Posterior vena cava (tissue), 2 donors: ENCODE measurements at regions not wholly inside any gene's neighbourhood (a gene's known extent, or its start where the extent isn't known, plus 50 kb on each side); places are given as distances from the start of the nearest gene placed in this dataset.
"Not testable (repeated sequence)": the region's sequence is repeated elsewhere in the genome, so short reads cannot be mapped to it uniquely, and the experiment has no call there.

Experiments
- DNase-seq: peaks from one replicate; pipeline ENCODE4 v3.0.0-alpha.2; 2020; ENCODE audit warnings: low spot score
- intact Hi-C, 2 donors: fragments of 100-400 bp; cut with DNase I; formaldehyde crosslinking; loops; one replicate each; pipeline versions ENCODE4 v1.14.1 to v1.14.2; 2022 to 2023
- donor health status: DM: yes; HTN: yes; CAD: no.
- donor health status: DM: yes; HTN: yes; CAD: no.

DNA sequence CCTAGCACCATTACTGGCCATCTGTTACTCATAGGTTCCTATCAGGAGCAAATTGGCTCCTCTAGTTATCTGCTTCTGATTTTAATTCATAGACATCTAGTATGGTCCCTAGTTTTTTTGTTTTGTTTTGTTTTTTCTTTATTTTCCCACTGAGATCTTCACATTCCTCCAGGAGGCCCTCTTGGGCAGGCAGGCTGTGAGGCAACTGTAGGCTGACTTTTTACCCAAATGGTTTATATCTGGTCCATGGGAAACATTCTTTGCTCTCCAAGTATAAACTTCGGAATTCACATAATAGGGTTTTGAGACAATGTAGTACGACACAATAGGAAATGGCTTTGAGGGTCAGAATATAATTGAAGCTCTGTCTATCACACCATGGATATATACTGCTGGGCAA is 250.9 kb upstream of the DAB2 start:
- intact Hi-C loops = no loop called here
- DNase-seq = no peak

GRCh38 chr5:39674209-39675082 is 249.7 kb upstream of the DAB2 start:
- intact Hi-C loops = no loop called here
- DNase-seq = no peak

DNA sequence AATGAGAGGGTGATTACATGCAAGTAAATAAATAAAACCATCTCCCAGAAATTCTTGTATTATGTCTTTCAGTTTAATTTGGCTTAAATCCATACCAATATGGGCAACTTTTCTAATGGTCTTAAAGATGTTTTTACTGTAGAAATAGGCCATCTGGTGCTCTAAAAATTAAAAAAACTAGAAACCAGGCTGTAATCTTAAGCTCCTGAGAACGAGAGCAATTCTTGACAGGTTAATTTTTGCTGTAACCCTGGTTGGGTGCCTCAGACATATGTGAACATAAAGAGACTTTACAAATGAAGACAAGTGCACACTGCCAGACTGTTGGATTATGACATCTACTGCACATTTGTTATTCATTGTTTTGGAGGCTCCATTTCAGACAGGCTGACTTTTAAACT is 246.8 kb upstream of the DAB2 start:
- intact Hi-C loops = no loop called here
- no peak for DNase-seq

GRCh38 chr5:39670955-39671354 is 246.2 kb upstream of the DAB2 start:
- intact Hi-C loops = no loop called here
- DNase-seq = no peak

- intact Hi-C loops = no loop called here
- DNase-seq = no peak
Observed at GRCh38 chr5:39670391-39670790, 245.6 kb upstream of the DAB2 start.

DNA sequence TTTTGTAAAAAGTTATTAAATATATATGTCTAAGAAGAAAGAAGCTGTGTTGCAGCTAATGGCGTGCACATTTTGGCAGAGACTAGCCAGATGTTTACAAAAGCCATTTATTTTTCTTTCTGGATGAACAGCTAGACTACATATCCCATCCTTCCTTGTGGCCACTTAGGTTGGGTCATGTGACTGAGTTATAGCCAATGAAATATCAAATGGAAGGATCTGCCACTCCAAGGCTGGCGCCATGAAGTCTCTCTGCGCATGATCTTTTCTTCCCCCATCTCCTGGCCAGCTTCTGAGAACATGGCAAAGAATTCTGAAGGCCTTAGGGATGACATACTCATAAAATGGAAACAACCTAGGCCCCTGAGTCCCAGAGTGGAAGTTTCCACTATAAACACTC is 244.2 kb upstream of the DAB2 start:
- intact Hi-C loops = no loop called here
- no peak for DNase-seq

GRCh38 chr5:39665328-39665727 is 240.5 kb upstream of the DAB2 start:
- intact Hi-C loops = no loop called here
- no peak for DNase-seq

DNA sequence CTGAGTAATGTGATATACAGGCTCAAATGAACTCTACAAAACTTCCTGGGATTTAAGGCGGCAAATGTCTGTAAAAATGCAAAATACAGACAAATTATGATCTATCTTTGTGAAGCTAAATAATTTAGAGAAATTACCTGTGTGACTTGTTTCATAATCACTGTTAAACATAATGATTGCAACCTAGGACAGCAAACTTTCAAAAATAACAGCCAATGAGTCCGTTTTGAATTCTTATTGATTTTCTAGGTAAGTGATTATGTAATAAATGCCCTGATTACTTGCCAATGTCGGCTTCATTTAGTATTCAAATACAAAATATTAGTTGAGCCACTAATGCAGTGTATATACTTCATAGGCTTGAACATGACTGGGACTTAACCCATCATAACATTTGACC is 238.2 kb upstream of the DAB2 start:
- intact Hi-C loops = no loop called here
- no peak for DNase-seq

- intact Hi-C loops = no loop called here
- DNase-seq = no peak
Observed at GRCh38 chr5:39661026-39661779, 236.4 kb upstream of the DAB2 start.

DNA sequence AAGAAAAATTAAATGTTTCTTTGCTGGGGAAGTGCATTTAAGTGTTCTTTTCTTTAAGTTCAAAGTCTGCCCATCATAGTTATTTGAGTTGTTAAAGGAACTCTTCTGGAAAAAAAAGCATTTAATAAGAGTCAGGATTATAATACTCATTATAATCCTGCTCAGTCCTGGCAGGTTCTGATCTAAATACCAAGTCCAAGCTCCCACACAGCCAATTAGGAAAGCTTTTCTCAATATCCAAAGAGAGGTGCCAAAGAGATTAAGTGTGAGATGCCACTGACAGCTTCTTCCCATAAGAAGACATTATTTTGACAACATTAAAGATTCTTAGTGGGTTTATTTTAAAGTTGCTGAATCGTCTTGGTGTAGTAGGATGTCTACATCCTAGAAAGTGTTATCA is 235.2 kb upstream of the DAB2 start:
- DNase-seq = no peak
- intact Hi-C loops = no loop called here

GRCh38 chr5:39658866-39659265 is 234.1 kb upstream of the DAB2 start:
- intact Hi-C loops = no loop called here
- DNase-seq = no peak

- intact Hi-C loops = no loop called here
- DNase-seq = no peak
Observed at GRCh38 chr5:39657943-39658342, 233.2 kb upstream of the DAB2 start.

DNA sequence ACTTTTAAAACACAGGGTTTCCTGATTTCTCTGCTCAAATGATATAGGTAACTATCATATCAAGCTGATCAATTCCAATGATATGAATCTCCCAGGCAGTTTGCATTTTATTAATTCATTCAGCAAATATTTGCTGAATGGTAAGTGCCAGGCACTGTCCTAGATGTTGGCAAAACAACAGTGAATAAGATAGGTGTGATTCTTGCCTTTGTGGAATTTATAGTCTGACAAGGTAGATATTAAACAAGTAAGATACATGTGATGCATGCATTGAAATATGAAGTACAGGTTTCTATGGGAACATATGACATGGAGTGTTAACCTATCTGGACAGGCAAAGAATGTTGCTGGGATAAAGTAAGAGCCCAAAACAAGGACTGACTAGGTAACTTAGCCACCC is 231.8 kb upstream of the DAB2 start:
- DNase-seq = no peak
- intact Hi-C loops = no loop called here

- intact Hi-C loops = no loop called here
- no peak for DNase-seq
Observed at GRCh38 chr5:39654715-39655114, 229.9 kb upstream of the DAB2 start.

GRCh38 chr5:39652481-39652880 is 227.7 kb upstream of the DAB2 start:
- intact Hi-C loops, DNase-seq: not testable (repeated sequence)

GRCh38 chr5:39652036-39652435 is 227.3 kb upstream of the DAB2 start:
- intact Hi-C loops = no loop called here
- DNase-seq = no peak

DNA sequence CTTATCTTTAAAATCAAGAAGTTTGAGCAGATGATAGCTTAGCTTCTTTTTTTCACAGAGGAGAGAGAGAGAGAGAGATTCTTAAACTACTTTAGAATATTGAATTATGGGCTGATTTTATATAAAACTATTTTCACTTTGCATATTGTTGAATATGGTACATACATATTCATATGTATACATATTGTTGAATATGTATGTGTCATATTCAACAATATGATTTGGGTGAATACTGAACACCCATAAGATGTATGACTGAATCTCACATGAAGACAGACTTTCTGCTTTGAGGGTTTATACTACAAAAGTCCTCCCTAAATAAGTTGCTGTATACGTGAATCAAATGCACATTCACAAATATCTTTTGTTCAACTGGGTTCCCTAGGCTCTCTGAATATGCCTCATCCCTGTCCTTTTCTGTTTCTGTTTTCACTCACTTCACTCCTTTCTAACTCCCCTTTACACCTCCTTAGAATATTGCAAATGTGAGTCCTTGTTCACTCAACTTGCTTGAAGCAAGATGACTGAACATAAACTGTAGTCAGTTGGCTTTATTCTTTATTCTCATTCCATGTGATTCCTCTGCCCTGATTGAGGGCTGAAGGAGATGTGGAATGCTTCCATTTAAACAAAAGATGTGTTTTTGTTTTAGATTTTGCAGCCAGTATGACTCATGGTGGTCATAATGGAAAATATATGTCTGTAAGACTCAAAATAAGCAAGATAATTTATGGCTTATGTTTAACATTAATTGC is 225.4 kb upstream of the DAB2 start:
- intact Hi-C loops = no loop called here
- no peak for DNase-seq

DNA sequence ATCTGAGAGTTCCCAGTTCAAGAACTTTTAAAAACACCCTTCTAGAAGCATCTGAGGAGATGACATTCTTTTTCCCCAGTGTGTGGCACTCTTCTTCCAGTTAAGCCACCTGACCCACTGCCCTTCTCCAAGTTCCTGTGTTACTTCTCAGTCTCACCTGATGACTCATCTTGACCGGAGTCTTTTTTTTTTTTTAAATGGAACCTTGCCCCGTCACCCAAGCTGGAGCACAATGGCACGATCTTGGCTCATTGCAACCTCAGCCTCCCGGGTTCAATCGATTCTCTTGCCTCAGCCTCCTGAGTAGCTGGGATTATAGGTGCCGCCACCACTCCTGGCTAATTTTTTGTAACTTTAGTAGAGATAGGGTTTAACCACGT is 224.1 kb upstream of the DAB2 start:
- intact Hi-C loops = loop anchor here in 1 of 2 donors (5.0 kb wide), 1 partner anchor 1267 kb away; no protein-coding TSS in a partner anchor
- no peak for DNase-seq

GRCh38 chr5:39648085-39648847 is 223.5 kb upstream of the DAB2 start:
- intact Hi-C loops = loop anchor here in 1 of 2 donors (5.0 kb wide), 1 partner anchor 1266 kb away; no protein-coding TSS in a partner anchor
- DNase-seq = no peak
